ENCODE measurements at regions not wholly inside any gene's neighbourhood (a gene's known extent, or its start where the extent isn't known, plus 50 kb on each side); places are given as distances from the start of the nearest gene placed in this dataset.

GRCh38 chrY:8336112-8336774 is 1001.0 kb upstream of the TSPY4 start:
- Histone ChIP-seq H3K36me3 (no peaks in the 10 kb centered on the region), H3K27ac (no peak overlapping the region), H3K9me3 (no peaks in the 10 kb centered on the region), H3K27me3 (no peaks in the 10 kb centered on the region), H3K4me1 (no peaks in the 10 kb centered on the region), H3K4me3 (no peak overlapping the region)
- DNase-seq = no peak
- TF ChIP-seq POLR2A (IDR thresholded peaks at IDR 0.05) (no peak), CTCF (IDR thresholded peaks at IDR 0.05) (no peak)

GRCh38 chrY:8341000-8341399 is 996.3 kb upstream of the TSPY4 start:
- no peaks in the 10 kb centered on the region for H3K4me1 ChIP-seq
- H3K36me3 ChIP-seq = no peaks in the 10 kb centered on the region
- no peaks in the 10 kb centered on the region for H3K27me3 ChIP-seq
- TF ChIP-seq POLR2A (IDR thresholded peaks at IDR 0.05) (no peak), CTCF (IDR thresholded peaks at IDR 0.05) (no peak)
- DNase-seq = no peak
- no peak overlapping the region for H3K4me3 ChIP-seq
- H3K27ac ChIP-seq = no peak overlapping the region
- H3K9me3 ChIP-seq = no peaks in the 10 kb centered on the region

- TF ChIP-seq CTCF (IDR thresholded peaks at IDR 0.05) (no peak), POLR2A (IDR thresholded peaks at IDR 0.05) (no peak)
- no peak overlapping the region for H3K4me3 ChIP-seq
- no peaks in the 10 kb centered on the region for H3K27me3 ChIP-seq
- no peak overlapping the region for H3K27ac ChIP-seq
- H3K36me3 ChIP-seq = no peaks in the 10 kb centered on the region
- H3K9me3 ChIP-seq = no peaks in the 10 kb centered on the region
- DNase-seq = no peak
- H3K4me1 ChIP-seq = no peaks in the 10 kb centered on the region
Observed at GRCh38 chrY:8342173-8342572, 995.1 kb upstream of the TSPY4 start.

- no peak overlapping the region for H3K27ac ChIP-seq
- no peaks in the 10 kb centered on the region for H3K4me1 ChIP-seq
- no peak overlapping the region for H3K4me3 ChIP-seq
- no peaks in the 10 kb centered on the region for H3K27me3 ChIP-seq
- no peaks in the 10 kb centered on the region for H3K36me3 ChIP-seq
- DNase-seq = no peak
- no peaks in the 10 kb centered on the region for H3K9me3 ChIP-seq
- TF ChIP-seq CTCF (IDR thresholded peaks at IDR 0.05) = no peak
- no peak for TF ChIP-seq POLR2A (IDR thresholded peaks at IDR 0.05)
Observed at GRCh38 chrY:8351241-8351640, 986.0 kb upstream of the TSPY4 start.

GRCh38 chrY:8352201-8352600 is 985.1 kb upstream of the TSPY4 start:
- Histone ChIP-seq H3K4me3 (no peak overlapping the region), H3K27ac (no peak overlapping the region), H3K36me3 (no peaks in the 10 kb centered on the region), H3K9me3 (no peaks in the 10 kb centered on the region), H3K27me3 (no peaks in the 10 kb centered on the region), H3K4me1 (no peaks in the 10 kb centered on the region)
- TF ChIP-seq CTCF (IDR thresholded peaks at IDR 0.05) (no peak), POLR2A (IDR thresholded peaks at IDR 0.05) (no peak)
- DNase-seq = no peak

GRCh38 chrY:8358161-8358560 is 979.1 kb upstream of the TSPY4 start:
- Histone ChIP-seq H3K9me3 (no peaks in the 10 kb centered on the region), H3K4me1 (no peaks in the 10 kb centered on the region), H3K27me3 (no peaks in the 10 kb centered on the region), H3K36me3 (no peaks in the 10 kb centered on the region), H3K27ac (no peak overlapping the region), H3K4me3 (no peak overlapping the region)
- no peak for TF ChIP-seq POLR2A (IDR thresholded peaks at IDR 0.05)
- TF ChIP-seq CTCF (IDR thresholded peaks at IDR 0.05) = no peak
- DNase-seq = no peak

All from Peyer's patch (tissue), 4 donors.